ENCODE measurements at regions not wholly inside any gene's neighbourhood (a gene's known extent, or its start where the extent isn't known, plus 50 kb on each side); places are given as distances from the start of the nearest gene placed in this dataset.
"Not testable (repeated sequence)": the region's sequence is repeated elsewhere in the genome, so short reads cannot be mapped to it uniquely, and the experiment has no call there.

GRCh38 chr7:32816409-32816948 lies 75.1 kb downstream of the KBTBD2 start:
- DNase-seq (ENCODE audit: extremely low spot score, insufficient read length, low read depth); FAIRE-seq: not testable (repeated sequence)

GRCh38 chr7:32814779-32815178 lies 76.8 kb downstream of the KBTBD2 start:
- FAIRE-seq; DNase-seq (ENCODE audit: extremely low spot score, insufficient read length, low read depth): not testable (repeated sequence)

GRCh38 chr7:32809871-32810270 lies 81.7 kb downstream of the KBTBD2 start:
- FAIRE-seq: no peak

GRCh38 chr7:32809347-32809746 lies 82.2 kb downstream of the KBTBD2 start:
- DNase-seq (ENCODE audit: extremely low spot score, insufficient read length, low read depth): no peak
- FAIRE-seq: no peak

More at GRCh38 chr7:32809871-32810270, 81.7 kb downstream of the KBTBD2 start:
- DNase-seq (ENCODE audit: extremely low spot score, insufficient read length, low read depth): no peak

- FAIRE-seq (no peak), DNase-seq (ENCODE audit: extremely low spot score, insufficient read length, low read depth) (no peak)
These were observed 88.0 kb downstream of the KBTBD2 start for GRCh38 chr7:32803406-32804141.

- FAIRE-seq: no peak
- DNase-seq (ENCODE audit: extremely low spot score, insufficient read length, low read depth): no peak
These were observed 89.2 kb downstream of the KBTBD2 start for GRCh38 chr7:32802305-32802910.

GRCh38 chr7:32793053-32793452 lies 98.5 kb downstream of the KBTBD2 start:
- not testable (repeated sequence) for DNase-seq (ENCODE audit: extremely low spot score, insufficient read length, low read depth); FAIRE-seq

GRCh38 chr7:32790766-32791430 lies 100.7 kb downstream of the KBTBD2 start:
- FAIRE-seq; DNase-seq (ENCODE audit: extremely low spot score, insufficient read length, low read depth): not testable (repeated sequence)

- not testable (repeated sequence) for FAIRE-seq; DNase-seq (ENCODE audit: extremely low spot score, insufficient read length, low read depth)
These were observed 102.3 kb downstream of the KBTBD2 start for GRCh38 chr7:32789266-32789665.

GRCh38 chr7:32788174-32788573 lies 103.4 kb downstream of the KBTBD2 start:
- DNase-seq (ENCODE audit: extremely low spot score, insufficient read length, low read depth); FAIRE-seq: not testable (repeated sequence)

- FAIRE-seq; DNase-seq (ENCODE audit: extremely low spot score, insufficient read length, low read depth): not testable (repeated sequence)
These were observed 106.1 kb downstream of the KBTBD2 start for GRCh38 chr7:32785365-32785944.

GRCh38 chr7:32779895-32780294 lies 111.7 kb downstream of the KBTBD2 start:
- FAIRE-seq; DNase-seq (ENCODE audit: extremely low spot score, insufficient read length, low read depth): not testable (repeated sequence)

GRCh38 chr7:32779167-32779566 lies 112.4 kb downstream of the KBTBD2 start:
- no peak for DNase-seq (ENCODE audit: extremely low spot score, insufficient read length, low read depth)
- FAIRE-seq: no peak

- FAIRE-seq; DNase-seq (ENCODE audit: extremely low spot score, insufficient read length, low read depth): not testable (repeated sequence)
These were observed 114.4 kb downstream of the KBTBD2 start for GRCh38 chr7:32777041-32777666.

- not testable (repeated sequence) for FAIRE-seq; DNase-seq (ENCODE audit: extremely low spot score, insufficient read length, low read depth)
These were observed 115.2 kb downstream of the KBTBD2 start for GRCh38 chr7:32776318-32776717.

- not testable (repeated sequence) for DNase-seq (ENCODE audit: extremely low spot score, insufficient read length, low read depth); FAIRE-seq
These were observed 115.8 kb downstream of the KBTBD2 start for GRCh38 chr7:32775809-32776208.

- no peak for DNase-seq (ENCODE audit: extremely low spot score, insufficient read length, low read depth)
- FAIRE-seq: no peak
These were observed 117.0 kb downstream of the KBTBD2 start for GRCh38 chr7:32774541-32774951.

- not testable (repeated sequence) for DNase-seq (ENCODE audit: extremely low spot score, insufficient read length, low read depth); FAIRE-seq
These were observed 122.6 kb downstream of the KBTBD2 start for GRCh38 chr7:32768866-32769510.

- not testable (repeated sequence) for FAIRE-seq; DNase-seq (ENCODE audit: extremely low spot score, insufficient read length, low read depth)
These were observed 123.2 kb downstream of the KBTBD2 start for GRCh38 chr7:32768338-32768737.

Measured in GM18507 (cell line).